Left renal cortex interstitium (tissue), 4 donors: ENCODE measurements at regions not wholly inside any gene's neighbourhood (a gene's known extent, or its start where the extent isn't known, plus 50 kb on each side); places are given as distances from the start of the nearest gene placed in this dataset.
A peak's percentile ranks its signal among the peaks of the same experiment; 100 is the strongest.
"Not testable (repeated sequence)": the region's sequence is repeated elsewhere in the genome, so short reads cannot be mapped to it uniquely, and the experiment has no call there.

Experiments used
- DNase-seq, 4 donors: peaks; one replicate each; pipeline ENCODE4 v3.0.0-alpha.2; 2013; ENCODE audit warnings: low read depth in 4 of 4, low spot score in 2 of 4, missing footprints in 1 of 4

- DNase-seq: no peak
Observed at GRCh38 chrX:136975684-136976470, 57.9 kb downstream of the GPR101 start.

GRCh38 chrX:136967966-136968365 is 65.8 kb downstream of the GPR101 start:
- DNase-seq: no peak

GRCh38 chrX:136963973-136964372 is 69.8 kb downstream of the GPR101 start:
- DNase-seq: no peak

- DNase-seq: no peak
Observed at GRCh38 chrX:136961594-136962135, 72.1 kb downstream of the GPR101 start.

GRCh38 chrX:136954930-136955329 is 74.4 kb upstream of the RBMX start:
- no peak for DNase-seq

GRCh38 chrX:136953867-136954787 is 73.6 kb upstream of the RBMX start:
- DNase-seq: peak in 1 of 4 donors; percentile 38

- DNase-seq: no peak
Observed at GRCh38 chrX:136950211-136950610, 69.7 kb upstream of the RBMX start.

GRCh38 chrX:136941396-136942337 is 61.1 kb upstream of the RBMX start:
- no peak for DNase-seq

- DNase-seq: no peak
Observed at GRCh38 chrX:136936183-136936549, 55.6 kb upstream of the RBMX start.

GRCh38 chrX:136935533-136936182 is 55.1 kb upstream of the RBMX start:
- not testable (repeated sequence) for DNase-seq

- DNase-seq: not testable (repeated sequence)
Observed at GRCh38 chrX:136934652-136935051, 54.1 kb upstream of the RBMX start.

GRCh38 chrX:136933611-136934145 is 53.2 kb upstream of the RBMX start:
- no peak for DNase-seq

- DNase-seq: no peak
Observed at GRCh38 chrX:136931661-136932060, 51.1 kb upstream of the RBMX start.
